ENCODE measurements at regions not wholly inside any gene's neighbourhood (a gene's known extent, or its start where the extent isn't known, plus 50 kb on each side); places are given as distances from the start of the nearest gene placed in this dataset.

DNA sequence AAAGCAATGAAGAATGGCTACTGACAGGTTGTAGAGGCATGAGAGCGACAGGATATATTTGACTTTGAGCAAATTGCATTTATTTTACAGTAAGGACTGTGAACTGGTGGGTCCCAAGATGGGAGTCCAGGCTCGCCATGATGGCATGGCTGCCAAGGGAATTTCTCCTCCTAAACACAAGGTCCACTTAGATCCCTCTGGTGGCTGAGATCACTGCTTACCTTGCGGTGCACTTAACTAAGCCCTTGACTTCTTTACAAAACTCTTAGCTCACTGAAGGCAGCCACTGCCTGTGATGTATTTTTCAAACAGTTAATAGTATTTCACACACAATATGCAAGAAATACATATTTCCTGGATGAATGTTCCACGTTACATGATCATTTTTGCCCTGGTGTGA lies 50.3 kb upstream of the SORBS2 start:
- DNase-seq, result no peak

DNA sequence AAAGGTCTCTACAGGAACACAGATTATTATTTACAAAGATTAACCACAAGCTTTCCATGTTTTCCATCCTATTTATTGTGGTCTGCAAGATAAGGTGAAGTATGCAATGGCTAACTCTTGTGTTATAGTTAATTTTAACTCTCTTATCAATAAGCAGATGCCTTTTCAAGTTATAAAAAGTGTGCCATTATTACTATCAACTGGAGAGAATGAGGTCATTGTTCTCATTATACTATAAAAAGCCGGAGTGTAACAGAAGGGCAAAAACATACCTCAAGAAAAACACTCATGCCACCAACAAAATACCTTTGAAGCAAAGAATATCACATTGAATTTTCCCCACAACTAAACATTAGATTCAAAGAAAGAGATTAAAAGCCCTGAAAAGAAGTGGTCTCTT lies 52.0 kb upstream of the SORBS2 start:
- DNase-seq, result no peak

- peak; percentile 26 for DNase-seq
Measured at GRCh38 chr4:185865901-185866328, 53.9 kb upstream of the SORBS2 start.

DNA sequence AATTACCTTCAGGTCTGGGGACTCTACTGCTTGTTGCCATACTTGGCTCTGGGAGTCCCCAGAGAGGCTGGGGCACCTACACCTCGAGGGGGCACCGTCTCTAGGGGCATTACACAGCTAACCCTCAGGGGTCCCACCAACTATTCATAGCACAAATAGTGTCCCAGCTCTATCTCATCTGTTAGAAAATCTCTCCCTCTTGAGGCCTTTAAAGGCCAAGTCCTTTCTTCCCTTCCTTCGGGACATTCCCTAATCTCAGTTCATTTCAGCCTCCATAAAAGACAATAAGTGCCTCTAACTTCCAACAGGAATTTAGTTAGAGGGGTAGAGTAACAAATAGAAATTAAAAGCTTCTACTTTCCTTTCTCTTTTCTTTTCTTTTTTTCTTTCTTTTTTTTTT lies 55.8 kb upstream of the SORBS2 start:
- DNase-seq, result no peak

DNA sequence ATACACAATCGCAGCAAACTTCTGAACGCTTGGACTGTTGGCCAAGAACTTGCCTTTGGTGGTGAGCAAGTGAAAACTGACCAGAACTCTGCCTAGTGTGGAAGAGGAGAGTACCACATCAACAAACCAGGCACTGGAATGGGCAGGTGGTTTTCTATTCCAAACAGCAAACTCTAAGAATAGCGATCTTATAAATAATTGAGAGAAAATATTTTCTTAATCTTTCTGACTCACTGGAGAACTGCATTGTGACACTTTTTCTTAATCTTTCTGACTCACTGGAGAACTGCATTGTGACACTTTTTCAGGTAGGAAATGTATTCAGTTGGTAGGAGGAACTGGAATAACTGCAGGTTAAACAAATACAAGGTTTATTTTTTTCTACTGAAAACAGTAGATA lies 57.0 kb upstream of the SORBS2 start:
- DNase-seq, result no peak

DNA sequence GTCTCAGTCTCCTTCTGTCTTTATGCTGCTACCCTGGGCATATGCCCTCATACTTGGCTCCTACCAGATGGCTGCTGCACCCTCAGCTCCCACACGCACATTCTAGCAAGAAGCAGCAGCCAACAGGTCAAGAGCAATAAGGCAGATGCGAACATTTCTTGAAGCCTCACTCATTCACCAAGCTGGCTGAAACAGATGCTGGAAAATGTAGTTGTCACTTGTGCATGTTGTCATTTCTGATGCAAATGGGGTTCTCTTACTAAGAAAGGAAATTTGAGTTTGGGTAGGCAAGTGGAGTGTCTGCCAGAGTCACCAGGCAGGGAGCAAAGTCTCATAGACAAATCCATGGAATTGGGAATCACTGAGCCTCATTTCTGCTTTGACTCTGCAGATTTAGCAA lies 57.4 kb upstream of the SORBS2 start:
- no peak for DNase-seq

DNA sequence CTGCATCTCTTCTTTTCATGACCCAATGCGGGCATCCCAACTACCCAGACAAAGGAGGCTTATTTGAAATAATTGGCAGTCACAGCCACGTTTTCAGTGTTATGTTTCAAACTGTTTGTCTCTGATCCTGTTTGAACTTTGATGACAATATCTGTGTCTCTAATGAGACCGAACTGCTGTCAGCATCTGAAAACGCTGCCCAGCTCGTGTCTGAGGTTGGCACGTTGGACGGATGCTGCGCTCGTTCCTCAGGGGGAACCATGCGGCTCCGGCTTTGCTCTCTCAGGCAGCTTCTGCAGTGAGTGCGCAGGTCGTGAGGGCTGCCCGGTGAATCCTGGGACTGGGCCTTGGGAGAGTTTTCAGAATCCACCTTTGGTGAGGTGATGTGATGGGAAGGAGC lies 58.4 kb upstream of the SORBS2 start:
- DNase-seq, result no peak

GRCh38 chr4:185872747-185873380 lies 60.9 kb upstream of the SORBS2 start:
- DNase-seq, result no peak

DNA sequence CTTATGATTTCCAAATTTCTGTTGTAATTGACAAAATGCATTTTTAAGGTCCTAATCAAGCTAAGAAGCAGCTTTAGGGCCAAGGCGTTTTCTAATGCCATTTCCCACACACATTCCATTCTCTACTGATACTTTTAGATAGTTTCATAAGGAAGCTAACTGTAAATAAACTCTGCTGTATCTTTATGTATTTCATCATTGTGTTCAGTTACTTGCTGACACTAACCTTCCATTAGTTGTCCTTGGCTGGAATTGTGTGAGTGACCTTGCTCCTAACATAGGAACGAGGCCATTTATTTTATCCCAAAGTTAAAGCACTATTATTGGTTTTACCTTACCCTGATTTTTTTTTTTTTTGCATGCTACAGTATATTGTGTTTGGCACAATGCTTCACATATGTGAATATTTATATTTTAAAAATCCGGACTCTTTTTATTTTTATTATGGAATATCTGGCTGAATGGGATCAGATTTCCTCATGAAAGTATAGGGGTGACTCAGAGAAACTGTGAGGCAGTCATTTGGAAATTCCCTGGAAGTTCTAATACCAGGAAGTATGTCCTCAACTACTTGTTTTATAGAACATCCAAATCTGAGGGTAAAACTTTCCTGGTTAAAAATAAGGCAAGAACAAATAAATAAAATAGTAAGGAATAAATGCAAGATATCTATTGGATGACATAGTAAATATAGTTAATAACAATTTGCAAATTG lies 62.7 kb upstream of the SORBS2 start:
- DNase-seq, result no peak

GRCh38 chr4:185875316-185875907 lies 63.4 kb upstream of the SORBS2 start:
- no peak for DNase-seq

GRCh38 chr4:185878633-185879032 lies 66.6 kb upstream of the SORBS2 start:
- no peak for DNase-seq

DNA sequence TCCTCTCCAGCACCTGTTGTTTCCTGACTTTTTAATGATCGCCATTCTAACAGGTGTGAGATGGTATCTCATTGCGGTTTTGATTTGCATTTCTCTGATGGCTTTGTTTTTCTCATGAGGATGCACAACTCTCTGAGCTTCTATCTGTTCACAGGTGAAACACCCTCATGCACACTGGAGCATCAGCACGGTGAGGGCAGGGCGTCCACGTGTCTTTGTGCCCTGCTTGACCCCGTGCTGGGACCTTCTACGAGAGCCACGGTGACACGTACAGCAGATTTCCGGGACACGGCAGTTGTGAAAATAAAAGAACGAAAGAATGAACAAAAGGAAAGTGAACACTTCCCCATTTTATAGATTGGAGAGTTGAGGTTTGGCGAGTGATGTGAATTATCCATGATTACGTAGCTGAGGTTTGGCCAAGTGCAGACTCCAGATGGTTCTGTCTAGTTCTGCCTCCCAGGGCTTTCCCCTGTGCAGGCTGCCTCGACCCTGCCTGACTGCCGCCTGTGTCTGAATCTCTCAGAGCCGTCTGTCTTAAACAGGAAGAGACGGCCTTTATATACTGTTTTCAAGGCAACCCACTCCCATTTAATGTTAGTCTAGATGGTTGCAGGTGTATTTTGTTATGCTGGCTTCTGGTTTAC lies 67.8 kb upstream of the SORBS2 start:
- DNase-seq, result no peak

DNA sequence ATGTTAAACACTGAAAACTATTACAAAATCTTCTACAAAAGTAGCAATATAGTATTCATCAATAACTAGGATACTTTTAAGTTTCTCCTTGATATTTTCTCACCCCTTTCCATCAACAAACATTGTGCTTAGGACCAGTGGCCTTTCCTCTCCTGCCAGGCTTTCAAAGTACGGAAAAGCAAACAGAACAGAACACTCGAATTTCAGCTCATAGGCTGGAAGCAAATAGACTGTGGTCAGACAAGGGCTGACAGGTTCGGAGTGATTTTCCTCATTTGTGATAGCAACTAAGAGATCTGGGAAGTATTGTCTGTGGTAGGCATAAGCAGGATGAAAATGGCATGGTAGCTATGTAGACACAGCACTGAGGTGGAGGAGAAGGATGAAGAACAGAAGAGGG lies 68.6 kb upstream of the SORBS2 start:
- DNase-seq, result peak; percentile 75

DNA sequence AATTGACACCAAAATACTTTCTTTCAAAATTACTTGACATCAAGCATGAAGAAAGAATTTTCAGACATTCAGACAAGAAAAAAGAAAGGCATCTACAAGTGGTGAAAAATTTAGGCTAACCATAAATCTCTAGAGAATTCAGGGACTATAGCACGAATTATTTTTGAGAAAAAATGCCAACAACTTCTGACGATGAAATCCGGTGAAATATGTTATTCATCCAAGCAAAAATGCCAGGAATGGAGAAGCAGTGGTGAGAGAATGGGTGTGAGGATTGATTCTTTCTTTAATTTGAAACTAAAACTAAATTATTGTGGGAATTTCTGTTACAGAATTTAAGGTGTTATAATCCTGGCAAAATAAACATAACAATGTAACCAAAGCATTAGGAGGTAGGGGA lies 69.4 kb upstream of the SORBS2 start:
- no peak for DNase-seq

- DNase-seq, result no peak
Measured at GRCh38 chr4:185883591-185883990, 71.6 kb upstream of the SORBS2 start.

- no peak for DNase-seq
Measured at GRCh38 chr4:185885075-185885474, 73.1 kb upstream of the SORBS2 start.

DNA sequence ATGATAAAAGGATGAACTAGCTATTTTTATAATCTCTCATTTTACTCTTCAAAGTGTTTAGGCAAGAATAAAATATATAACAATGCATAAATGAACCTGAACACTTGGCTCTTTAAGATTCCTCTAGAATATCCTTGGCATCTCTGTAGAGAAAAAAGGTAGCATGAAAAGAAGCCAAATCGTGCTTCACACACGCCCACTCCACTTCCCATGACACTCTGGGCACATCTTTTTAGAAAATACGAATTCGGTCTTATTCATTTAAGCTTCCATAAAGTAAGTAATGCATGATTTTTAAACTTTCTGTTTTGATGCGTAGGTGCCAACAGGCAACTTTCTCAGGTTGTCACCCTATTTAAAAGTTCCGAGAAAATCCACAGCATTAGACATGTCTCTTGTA lies 73.6 kb upstream of the SORBS2 start:
- no peak for DNase-seq

DNA sequence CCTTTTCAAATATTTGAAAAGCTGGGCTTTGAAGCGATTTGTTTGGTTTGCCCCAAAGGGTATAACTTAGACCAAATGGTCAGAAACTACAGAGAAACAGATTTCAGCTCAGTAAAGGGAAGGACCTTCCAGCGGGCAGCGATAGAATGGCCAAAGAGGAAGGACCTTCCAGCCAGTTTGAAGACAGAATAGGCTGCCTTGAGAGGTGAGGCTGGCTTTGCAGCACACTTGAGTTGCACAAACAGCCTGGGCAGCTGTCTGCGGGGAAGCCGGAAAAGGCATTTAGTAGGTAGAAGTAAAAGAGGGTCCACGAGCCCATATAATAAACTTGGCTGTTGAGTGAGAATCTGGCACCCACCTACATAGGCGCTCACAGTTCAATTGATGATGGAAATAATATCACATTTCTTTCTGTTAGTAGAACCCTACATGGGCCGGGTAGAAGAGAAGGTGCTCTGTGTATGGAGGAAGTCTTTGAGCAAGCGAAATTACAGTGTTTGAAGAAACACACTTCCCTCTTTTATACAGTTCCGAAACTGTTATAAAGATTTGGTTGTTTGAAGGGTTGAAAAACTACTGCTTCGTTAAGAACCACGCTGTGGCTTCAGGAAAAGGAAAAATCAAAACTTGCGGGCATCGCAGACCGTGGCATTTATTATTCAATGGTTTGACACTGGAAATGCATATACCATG lies 75.0 kb upstream of the SORBS2 start:
- no peak for DNase-seq

DNA sequence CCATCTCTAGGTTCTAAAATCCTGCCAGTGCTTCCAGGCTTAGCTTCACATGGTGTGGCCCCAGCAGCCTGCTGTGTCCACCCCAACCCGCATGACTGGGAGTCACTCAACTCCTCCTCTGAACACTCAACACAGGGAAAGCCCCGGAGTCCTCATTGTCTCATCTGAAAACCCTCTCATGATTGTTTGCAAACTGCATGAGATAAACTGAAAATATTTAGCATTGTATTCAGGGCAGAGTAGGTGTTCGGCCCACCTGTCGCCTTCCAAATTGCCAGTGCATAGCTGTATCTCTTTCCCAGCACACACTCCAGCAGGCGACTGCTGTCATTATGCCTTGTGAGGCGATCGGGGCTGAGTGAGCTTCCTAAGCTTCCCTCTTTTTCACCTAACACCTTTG lies 76.7 kb upstream of the SORBS2 start:
- DNase-seq, result no peak

DNA sequence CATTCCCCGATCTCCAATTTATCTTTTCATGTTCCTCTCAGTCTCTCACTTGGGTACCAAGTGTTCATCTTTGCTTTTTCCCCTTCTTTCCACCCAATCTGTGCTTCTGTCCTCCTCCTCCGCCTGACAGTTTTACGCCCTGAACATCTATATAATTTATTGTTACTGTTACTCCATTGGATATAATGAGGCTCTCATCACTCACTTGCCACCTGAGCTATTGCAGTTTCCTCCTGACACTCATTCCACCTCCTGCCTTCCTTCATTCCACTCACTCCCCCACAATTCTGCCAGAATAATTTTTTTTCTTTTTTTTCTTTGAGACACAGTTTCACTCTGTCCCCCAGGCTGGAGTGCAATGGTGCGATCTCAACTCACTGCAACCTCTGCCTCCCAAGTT lies 77.6 kb upstream of the SORBS2 start:
- no peak for DNase-seq

DNA sequence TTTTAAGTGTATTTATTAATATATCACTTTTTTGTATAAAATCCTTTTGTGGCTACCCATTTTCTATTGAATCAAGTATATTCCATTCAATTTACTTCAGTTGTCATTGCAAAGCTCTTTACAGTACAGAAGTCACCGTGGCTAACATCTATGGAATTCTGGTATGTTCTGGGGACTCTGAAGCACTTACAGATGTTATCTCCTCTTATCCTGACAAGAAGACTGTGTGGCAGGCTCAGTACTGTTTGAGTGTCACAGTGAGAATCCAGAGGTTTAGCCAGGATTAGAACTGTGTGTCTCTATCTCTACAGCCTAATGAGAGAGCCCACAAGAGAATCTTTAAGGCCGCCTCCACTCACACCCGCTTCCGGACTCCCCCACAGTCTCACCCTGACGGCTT lies 78.2 kb upstream of the SORBS2 start:
- no peak for DNase-seq

- no peak for DNase-seq
Measured at GRCh38 chr4:185892165-185892564, 80.2 kb upstream of the SORBS2 start.

DNA sequence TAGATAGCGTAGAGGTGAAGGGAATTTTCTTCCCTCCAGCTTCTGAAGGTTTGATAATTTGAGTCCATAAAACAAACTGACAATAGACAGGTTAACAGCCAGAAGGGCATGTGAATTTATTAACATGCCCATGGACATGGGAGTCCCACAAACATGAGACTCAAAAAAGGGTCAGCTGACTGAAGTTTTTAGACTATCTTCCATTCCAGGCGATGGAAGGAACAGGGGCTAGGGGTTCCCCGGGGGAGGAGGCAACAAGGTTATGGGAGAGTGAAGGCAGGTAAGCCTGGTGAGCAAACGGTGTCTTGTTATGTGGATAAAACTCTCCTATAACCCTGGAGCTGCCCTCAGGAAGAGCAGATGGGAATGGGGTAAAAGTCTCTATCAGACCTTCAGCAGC lies 81.5 kb upstream of the SORBS2 start:
- no peak for DNase-seq

- DNase-seq, result no peak
Measured at GRCh38 chr4:185894481-185894880, 82.5 kb upstream of the SORBS2 start.
